ENCODE measurements at regions not wholly inside any gene's neighbourhood (a gene's known extent, or its start where the extent isn't known, plus 50 kb on each side); places are given as distances from the start of the nearest gene placed in this dataset.

- DNase-seq, result peak; percentile 8
- H3K9me2 ChIP-seq, result no peaks in the 10 kb centered on the region
- H3K9me3 ChIP-seq, result no peaks in the 10 kb centered on the region
- no peaks in the 10 kb centered on the region for H3K79me2 ChIP-seq (ENCODE audit: insufficient read depth)
- no peak overlapping the region for H3K27ac ChIP-seq (ENCODE audit: low read depth in 2 of 2, low read length in 1 of 2)
- no peak overlapping the region for H3K4me2 ChIP-seq
- H3K4me3 ChIP-seq (ENCODE audit: low read depth in 2 of 2, low read length in 1 of 2), result no peak overlapping the region
- no peak overlapping the region for H3K9ac ChIP-seq
- H2AFZ ChIP-seq (ENCODE audit: low read depth), result no peak overlapping the region
- ChIA-PET CTCF (interaction anchor here (5.1 kb wide), 1 partner anchor 14 kb away, joined by 22 read pairs; no protein-coding TSS in a partner anchor), POLR2A (no interaction called here)
- WGBS (ENCODE audit: low lambda C conversion rate), result 58% methylated on average over 7 of the region's 8 CpGs
- H3K4me1 ChIP-seq (ENCODE audit: control insufficient read depth in 1 of 2, insufficient read depth in 2 of 2, low read depth in 1 of 2, low read length in 1 of 2), result no peaks in the 10 kb centered on the region; a peak in 1 of 4 replicates
- no peak for TF ChIP-seq RAD21 (IDR thresholded peaks at IDR 0.05; ENCODE audit: low read length)
- TF ChIP-seq, protein P1, sequence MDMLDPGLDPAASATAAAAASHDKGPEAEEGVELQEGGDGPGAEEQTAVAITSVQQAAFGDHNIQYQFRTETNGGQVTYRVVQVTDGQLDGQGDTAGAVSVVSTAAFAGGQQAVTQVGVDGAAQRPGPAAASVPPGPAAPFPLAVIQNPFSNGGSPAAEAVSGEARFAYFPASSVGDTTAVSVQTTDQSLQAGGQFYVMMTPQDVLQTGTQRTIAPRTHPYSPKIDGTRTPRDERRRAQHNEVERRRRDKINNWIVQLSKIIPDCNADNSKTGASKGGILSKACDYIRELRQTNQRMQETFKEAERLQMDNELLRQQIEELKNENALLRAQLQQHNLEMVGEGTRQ (IDR thresholded peaks at IDR 0.05; ENCODE audit: borderline replicate concordance, low read depth, low read length), result no peak
- no peak for TF ChIP-seq GABPA (IDR thresholded peaks at IDR 0.05; ENCODE audit: low read depth)
- TF ChIP-seq POLR2AphosphoS5 (IDR thresholded peaks at IDR 0.05; ENCODE audit: low read depth, low read length), result no peak
- no peak for TF ChIP-seq TCF12 (IDR thresholded peaks at IDR 0.05)
- TF ChIP-seq MAX (IDR thresholded peaks at IDR 0.05; ENCODE audit: low read depth), result no peak
- TF ChIP-seq TEAD4 (IDR thresholded peaks at IDR 0.05; ENCODE audit: borderline replicate concordance, insufficient read depth), result no peak
- no peak for TF ChIP-seq MXI1 (IDR thresholded peaks at IDR 0.05; ENCODE audit: low read depth, low read length)
- peak; percentile 75 for TF ChIP-seq PBX3 (IDR thresholded peaks at IDR 0.05)
- TF ChIP-seq NFIC (IDR thresholded peaks at IDR 0.05; ENCODE audit: borderline replicate concordance), result no peak
- TF ChIP-seq FOXM1 (IDR thresholded peaks at IDR 0.05; ENCODE audit: low read depth), result no peak
- TF ChIP-seq, protein P2, sequence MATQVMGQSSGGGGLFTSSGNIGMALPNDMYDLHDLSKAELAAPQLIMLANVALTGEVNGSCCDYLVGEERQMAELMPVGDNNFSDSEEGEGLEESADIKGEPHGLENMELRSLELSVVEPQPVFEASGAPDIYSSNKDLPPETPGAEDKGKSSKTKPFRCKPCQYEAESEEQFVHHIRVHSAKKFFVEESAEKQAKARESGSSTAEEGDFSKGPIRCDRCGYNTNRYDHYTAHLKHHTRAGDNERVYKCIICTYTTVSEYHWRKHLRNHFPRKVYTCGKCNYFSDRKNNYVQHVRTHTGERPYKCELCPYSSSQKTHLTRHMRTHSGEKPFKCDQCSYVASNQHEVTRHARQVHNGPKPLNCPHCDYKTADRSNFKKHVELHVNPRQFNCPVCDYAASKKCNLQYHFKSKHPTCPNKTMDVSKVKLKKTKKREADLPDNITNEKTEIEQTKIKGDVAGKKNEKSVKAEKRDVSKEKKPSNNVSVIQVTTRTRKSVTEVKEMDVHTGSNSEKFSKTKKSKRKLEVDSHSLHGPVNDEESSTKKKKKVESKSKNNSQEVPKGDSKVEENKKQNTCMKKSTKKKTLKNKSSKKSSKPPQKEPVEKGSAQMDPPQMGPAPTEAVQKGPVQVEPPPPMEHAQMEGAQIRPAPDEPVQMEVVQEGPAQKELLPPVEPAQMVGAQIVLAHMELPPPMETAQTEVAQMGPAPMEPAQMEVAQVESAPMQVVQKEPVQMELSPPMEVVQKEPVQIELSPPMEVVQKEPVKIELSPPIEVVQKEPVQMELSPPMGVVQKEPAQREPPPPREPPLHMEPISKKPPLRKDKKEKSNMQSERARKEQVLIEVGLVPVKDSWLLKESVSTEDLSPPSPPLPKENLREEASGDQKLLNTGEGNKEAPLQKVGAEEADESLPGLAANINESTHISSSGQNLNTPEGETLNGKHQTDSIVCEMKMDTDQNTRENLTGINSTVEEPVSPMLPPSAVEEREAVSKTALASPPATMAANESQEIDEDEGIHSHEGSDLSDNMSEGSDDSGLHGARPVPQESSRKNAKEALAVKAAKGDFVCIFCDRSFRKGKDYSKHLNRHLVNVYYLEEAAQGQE (IDR thresholded peaks at IDR 0.05; ENCODE audit: low read depth, low read length), result no peak
- TF ChIP-seq TAF1 (IDR thresholded peaks at IDR 0.05; ENCODE audit: borderline replicate concordance, low read depth, low read length), result no peak
- no peak for TF ChIP-seq CHD2 (IDR thresholded peaks at IDR 0.05; ENCODE audit: low read length, partially characterized antibody)
- no peak for TF ChIP-seq EZH2phosphoT487 (IDR thresholded peaks at IDR 0.05; ENCODE audit: borderline replicate concordance, low read depth)
- TF ChIP-seq YY1 (IDR thresholded peaks at IDR 0.05; ENCODE audit: low read depth), result no peak
- TF ChIP-seq JUND (IDR thresholded peaks at IDR 0.05), result peak; percentile 64
- no peak for TF ChIP-seq RFX5 (IDR thresholded peaks at IDR 0.05; ENCODE audit: low read length)
- TF ChIP-seq NRF1 (IDR thresholded peaks at IDR 0.05; ENCODE audit: low read depth, low read length), result no peak
- TF ChIP-seq ELF1 (IDR thresholded peaks at IDR 0.05), result no peak
- TF ChIP-seq USF1 (IDR thresholded peaks at IDR 0.05; ENCODE audit: borderline replicate concordance, low read depth), result no peak
- TF ChIP-seq MEF2A (IDR thresholded peaks at IDR 0.05; ENCODE audit: borderline replicate concordance, low read depth), result no peak
- peak; percentile 72 for TF ChIP-seq FOSL2 (IDR thresholded peaks at IDR 0.05; ENCODE audit: borderline replicate concordance, low read depth)
- no peak for TF ChIP-seq ZBTB33 (IDR thresholded peaks at IDR 0.05; ENCODE audit: borderline replicate concordance, low read depth)
- H3F3A ChIP-seq (replicated peaks; ENCODE audit: insufficient read depth), result no peaks in the 10 kb centered on the region
- H3K36me3 ChIP-seq (replicated peaks in 1 of 2; ENCODE audit: control insufficient read depth in 1 of 2, insufficient read depth in 2 of 2, low read length in 1 of 2), result no peaks in the 10 kb centered on the region
- H4K20me1 ChIP-seq (ENCODE audit: insufficient read depth), result no peaks in the 10 kb centered on the region
- H3K27me3 ChIP-seq (ENCODE audit: insufficient read depth), result no peaks in the 10 kb centered on the region
Observed at GRCh38 chr2:71784734-71785511, 331.6 kb downstream of the DYSF start.

All from SK-N-SH (cell line).